ENCODE measurements at regions not wholly inside any gene's neighbourhood (a gene's known extent, or its start where the extent isn't known, plus 50 kb on each side); places are given as distances from the start of the nearest gene placed in this dataset.

DNA sequence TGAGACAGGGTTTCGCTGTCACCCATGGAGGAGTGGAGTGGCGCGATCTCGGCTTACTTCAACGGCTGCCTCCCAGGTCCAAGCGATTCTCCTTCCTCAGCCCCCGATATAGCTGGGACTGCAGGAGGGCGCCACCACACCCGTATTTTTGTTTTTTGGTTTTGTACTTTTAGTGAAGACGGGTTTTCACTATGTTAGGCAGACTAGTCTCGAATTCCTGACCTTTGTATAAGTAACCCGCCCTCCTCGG, 115.4 kb upstream of the BTN3A2 start:
- peak overlapping the region; percentile 95 for H3K4me3 Mint-ChIP-seq
- TF ChIP-seq, protein P1, sequence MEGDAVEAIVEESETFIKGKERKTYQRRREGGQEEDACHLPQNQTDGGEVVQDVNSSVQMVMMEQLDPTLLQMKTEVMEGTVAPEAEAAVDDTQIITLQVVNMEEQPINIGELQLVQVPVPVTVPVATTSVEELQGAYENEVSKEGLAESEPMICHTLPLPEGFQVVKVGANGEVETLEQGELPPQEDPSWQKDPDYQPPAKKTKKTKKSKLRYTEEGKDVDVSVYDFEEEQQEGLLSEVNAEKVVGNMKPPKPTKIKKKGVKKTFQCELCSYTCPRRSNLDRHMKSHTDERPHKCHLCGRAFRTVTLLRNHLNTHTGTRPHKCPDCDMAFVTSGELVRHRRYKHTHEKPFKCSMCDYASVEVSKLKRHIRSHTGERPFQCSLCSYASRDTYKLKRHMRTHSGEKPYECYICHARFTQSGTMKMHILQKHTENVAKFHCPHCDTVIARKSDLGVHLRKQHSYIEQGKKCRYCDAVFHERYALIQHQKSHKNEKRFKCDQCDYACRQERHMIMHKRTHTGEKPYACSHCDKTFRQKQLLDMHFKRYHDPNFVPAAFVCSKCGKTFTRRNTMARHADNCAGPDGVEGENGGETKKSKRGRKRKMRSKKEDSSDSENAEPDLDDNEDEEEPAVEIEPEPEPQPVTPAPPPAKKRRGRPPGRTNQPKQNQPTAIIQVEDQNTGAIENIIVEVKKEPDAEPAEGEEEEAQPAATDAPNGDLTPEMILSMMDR (conservative IDR thresholded peaks at IDR 0.05) = no peak
- no peak for DNase-seq (ENCODE audit: extremely low spot score, unreplicated experiment)
- no peaks in the 10 kb centered on the region for H3K9me3 Mint-ChIP-seq
- H3K4me1 Mint-ChIP-seq (ENCODE audit: unreplicated experiment) = peaks cover 14% of the 10 kb centered on the region
- no peaks in the 10 kb centered on the region for H3K27me3 Mint-ChIP-seq
- H3K36me3 Mint-ChIP-seq = peaks cover 3% of the 10 kb centered on the region
- H3K27ac Mint-ChIP-seq = peak overlapping the region; percentile 98

DNA sequence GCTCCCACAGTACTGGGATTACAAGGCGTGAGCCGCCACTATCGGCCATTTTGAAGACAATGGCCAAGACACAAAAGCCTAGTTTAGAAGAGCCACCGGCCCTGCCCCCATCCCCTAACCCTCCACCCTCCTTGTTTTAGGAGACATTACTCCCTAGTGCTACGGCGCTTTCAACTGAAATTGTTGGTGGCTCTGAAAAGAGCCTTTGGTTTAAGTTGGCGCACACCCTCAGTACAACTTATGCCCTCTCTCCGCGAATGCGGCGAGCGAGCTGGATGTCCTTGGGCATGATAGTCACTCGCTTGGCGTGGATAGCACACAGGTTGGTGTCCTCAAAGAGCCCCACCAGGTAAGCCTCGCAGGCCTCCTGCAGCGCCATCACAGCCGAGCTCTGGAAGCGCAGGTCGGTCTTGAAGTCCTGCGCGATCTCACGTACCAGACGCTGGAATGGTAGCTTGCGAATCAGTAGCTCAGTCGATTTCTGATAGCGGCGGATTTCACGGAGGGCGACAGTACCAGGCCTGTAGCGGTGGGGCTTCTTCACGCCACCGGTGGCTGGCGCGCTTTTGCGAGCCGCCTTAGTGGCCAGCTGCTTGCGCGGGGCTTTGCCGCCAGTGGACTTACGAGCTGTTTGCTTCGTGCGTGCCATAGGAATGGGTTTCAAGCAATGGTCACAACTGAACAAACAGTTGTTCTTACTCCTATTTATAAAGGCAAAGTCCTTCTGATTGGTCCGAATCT, 114.9 kb upstream of the BTN3A2 start:
- DNase-seq (ENCODE audit: extremely low spot score, unreplicated experiment) = no peak
- Mint-ChIP-seq H3K4me3 (peak overlapping the region; percentile 95), H3K27me3 (no peaks in the 10 kb centered on the region), H3K4me1 (ENCODE audit: unreplicated experiment) (peaks cover 19% of the 10 kb centered on the region), H3K9me3 (no peaks in the 10 kb centered on the region), H3K27ac (peak overlapping the region; percentile 98), H3K36me3 (peaks cover 4% of the 10 kb centered on the region)
- TF ChIP-seq, protein P1 (conservative IDR thresholded peaks at IDR 0.05) = peak; percentile 50

DNA sequence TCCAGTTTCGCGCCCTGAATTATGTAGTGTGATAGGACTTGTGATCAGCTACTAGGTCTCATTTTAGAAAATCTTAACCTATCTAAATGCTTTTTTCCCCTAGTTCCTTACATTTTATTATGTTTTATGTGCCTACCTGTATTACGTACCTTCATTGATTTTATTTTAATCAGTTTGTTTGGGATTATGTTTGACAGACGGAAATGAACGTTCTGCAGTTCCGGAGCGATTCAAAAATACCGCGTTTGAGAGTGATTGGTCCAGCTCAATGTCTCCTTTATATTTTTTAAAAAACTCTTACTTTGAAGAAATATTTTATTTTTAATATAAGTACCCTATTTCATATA, 114.3 kb upstream of the BTN3A2 start:
- TF ChIP-seq, protein P1 (conservative IDR thresholded peaks at IDR 0.05) = no peak
- no peak for DNase-seq (ENCODE audit: extremely low spot score, unreplicated experiment)
- Mint-ChIP-seq H3K4me1 (ENCODE audit: unreplicated experiment) (peaks cover 20% of the 10 kb centered on the region), H3K9me3 (no peaks in the 10 kb centered on the region), H3K27ac (peak overlapping the region; percentile 98), H3K4me3 (peak overlapping the region; percentile 95), H3K27me3 (no peaks in the 10 kb centered on the region), H3K36me3 (peaks cover 4% of the 10 kb centered on the region)

DNA sequence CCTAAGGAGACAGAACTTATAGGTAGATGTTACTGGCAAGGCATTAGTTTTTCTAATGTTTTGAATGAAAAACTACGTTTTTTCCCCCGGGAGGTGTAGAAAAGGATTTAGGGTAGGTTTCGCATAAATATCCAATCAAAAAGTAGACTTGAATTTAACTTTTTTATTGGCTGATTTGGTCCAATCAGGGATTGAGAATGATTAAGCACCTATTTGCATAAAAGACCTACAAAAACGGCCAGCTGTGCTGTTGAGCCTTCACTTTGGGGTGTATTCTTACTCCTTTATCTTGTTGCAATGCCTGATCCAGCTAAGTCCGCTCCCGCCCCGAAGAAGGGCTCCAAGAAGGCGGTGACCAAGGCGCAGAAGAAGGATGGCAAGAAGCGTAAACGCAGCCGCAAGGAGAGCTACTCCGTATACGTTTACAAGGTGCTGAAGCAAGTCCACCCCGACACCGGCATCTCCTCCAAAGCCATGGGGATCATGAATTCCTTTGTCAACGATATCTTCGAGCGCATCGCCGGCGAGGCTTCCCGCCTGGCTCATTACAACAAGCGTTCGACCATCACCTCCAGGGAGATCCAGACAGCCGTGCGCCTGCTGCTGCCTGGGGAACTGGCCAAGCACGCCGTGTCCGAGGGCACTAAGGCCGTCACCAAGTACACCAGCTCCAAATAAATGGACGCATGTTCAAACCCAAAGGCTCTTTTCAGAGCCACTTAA, 113.5 kb upstream of the BTN3A2 start:
- no peak for DNase-seq (ENCODE audit: extremely low spot score, unreplicated experiment)
- H3K27me3 Mint-ChIP-seq = no peaks in the 10 kb centered on the region
- TF ChIP-seq, protein P1 (conservative IDR thresholded peaks at IDR 0.05) = no peak
- H3K9me3 Mint-ChIP-seq = no peaks in the 10 kb centered on the region
- peaks cover 21% of the 10 kb centered on the region for H3K4me1 Mint-ChIP-seq (ENCODE audit: unreplicated experiment)
- peak overlapping the region; percentile 98 for H3K27ac Mint-ChIP-seq
- H3K36me3 Mint-ChIP-seq = peaks cover 4% of the 10 kb centered on the region
- peak overlapping the region; percentile 95 for H3K4me3 Mint-ChIP-seq

DNA sequence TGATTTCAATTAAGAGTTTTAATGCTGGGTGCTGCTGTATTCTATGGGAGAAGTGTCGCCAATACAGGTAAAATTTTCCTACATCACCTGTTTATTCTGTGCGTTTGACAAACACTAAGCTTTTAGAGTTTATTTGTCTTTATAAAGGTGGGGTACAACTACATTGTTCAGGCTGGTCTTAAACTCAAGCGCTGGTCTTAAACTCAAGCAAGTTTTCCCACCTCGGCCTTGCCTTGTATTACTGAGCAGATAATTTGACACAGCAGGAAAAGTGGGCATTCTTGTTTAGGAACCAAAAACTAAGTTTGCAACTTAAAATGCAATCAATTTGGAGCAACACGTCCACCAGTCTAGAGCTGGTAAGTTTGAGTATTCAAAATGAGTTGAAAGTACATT, 112.9 kb upstream of the BTN3A2 start:
- Mint-ChIP-seq H3K9me3 (no peaks in the 10 kb centered on the region), H3K4me3 (peak overlapping the region; percentile 95), H3K36me3 (peaks cover 4% of the 10 kb centered on the region), H3K4me1 (ENCODE audit: unreplicated experiment) (peaks cover 26% of the 10 kb centered on the region), H3K27me3 (no peaks in the 10 kb centered on the region), H3K27ac (peak overlapping the region; percentile 98)
- no peak for DNase-seq (ENCODE audit: extremely low spot score, unreplicated experiment)
- TF ChIP-seq, protein P1 (conservative IDR thresholded peaks at IDR 0.05) = no peak

Measured in type B pancreatic cell (in vitro differentiated cells).